ENCODE measurements at regions not wholly inside any gene's neighbourhood (a gene's known extent, or its start where the extent isn't known, plus 50 kb on each side); places are given as distances from the start of the nearest gene placed in this dataset.
A peak's percentile ranks its signal among the peaks of the same experiment; 100 is the strongest.

- DNase-seq (no peak), ATAC-seq (ENCODE audit: low read depth) (no peak)
- Mint-ChIP-seq H3K4me3 (peak overlapping the region; percentile 42), H3K4me1 (peaks cover 13% of the 10 kb centered on the region), H3K9me3 (ENCODE audit: insufficient read depth) (no peaks in the 10 kb centered on the region), H3K27me3 (peaks cover 39% of the 10 kb centered on the region), H3K27ac (no peak overlapping the region)
- H3K9me3 ChIP-seq (ENCODE audit: control extremely low read depth in 1 of 3, control insufficient read depth in 2 of 3, insufficient read depth in 1 of 3, low read length in 2 of 3), result peaks cover 0 to 7% (median 0%) of the 10 kb centered on the region in 3 donors
- 15% methylated on average over 23 of the region's 36 CpGs for WGBS (ENCODE audit: insufficient coverage)
- no peak overlapping the region for H3K4me3 ChIP-seq (ENCODE audit: control extremely low read depth in 1 of 5, extremely low read depth in 1 of 5, insufficient read depth in 1 of 5, low read depth in 2 of 5, low read length in 4 of 5)
- intact Hi-C loops (cut with micrococcal nuclease), result no loop called here
- H3K36me3 ChIP-seq (replicated peaks in 1 of 2; ENCODE audit: control extremely low read depth in 1 of 2, control insufficient read depth in 1 of 2, extremely low read depth in 1 of 2, insufficient read depth in 2 of 2, low read length in 1 of 2), result no peaks in the 10 kb centered on the region
- ChIA-PET CTCF (no interaction called here), POLR2A (no interaction called here)
- H3K27me3 ChIP-seq (replicated peaks in 1 of 4; ENCODE audit: control extremely low read depth in 1 of 4, control insufficient read depth in 3 of 4, insufficient read depth in 4 of 4, low read length in 3 of 4), result peaks cover 0 to 20% (median 11%) of the 10 kb centered on the region in 4 experiments
- no peak overlapping the region for H2AFZ ChIP-seq (ENCODE audit: insufficient read depth, low read depth, low read length, poor library complexity, severe bottlenecking)
- peak overlapping the region; percentile 37 for H3K4me2 ChIP-seq (replicated peaks; ENCODE audit: low read depth, low read length, poor library complexity, severe bottlenecking)
- H3K4me1 ChIP-seq (ENCODE audit: control insufficient read depth in 2 of 2, insufficient read depth in 2 of 2, low read length in 2 of 2), result peaks cover 7 to 11% of the 10 kb centered on the region in 2 donors
- H3K9ac ChIP-seq (ENCODE audit: low read length), result no peak overlapping the region
- H4K20me1 ChIP-seq (ENCODE audit: control insufficient read depth, insufficient read depth, low read length, poor library complexity, severe bottlenecking), result no peaks in the 10 kb centered on the region
- no peak overlapping the region for H3K27ac ChIP-seq (ENCODE audit: low read length in 2 of 2)
- TF ChIP-seq EZH2 (IDR thresholded peaks at IDR 0.05; ENCODE audit: borderline replicate concordance, insufficient read depth, low read depth, low read length, poor library complexity, severe bottlenecking), result no peak
- TF ChIP-seq, protein P1, sequence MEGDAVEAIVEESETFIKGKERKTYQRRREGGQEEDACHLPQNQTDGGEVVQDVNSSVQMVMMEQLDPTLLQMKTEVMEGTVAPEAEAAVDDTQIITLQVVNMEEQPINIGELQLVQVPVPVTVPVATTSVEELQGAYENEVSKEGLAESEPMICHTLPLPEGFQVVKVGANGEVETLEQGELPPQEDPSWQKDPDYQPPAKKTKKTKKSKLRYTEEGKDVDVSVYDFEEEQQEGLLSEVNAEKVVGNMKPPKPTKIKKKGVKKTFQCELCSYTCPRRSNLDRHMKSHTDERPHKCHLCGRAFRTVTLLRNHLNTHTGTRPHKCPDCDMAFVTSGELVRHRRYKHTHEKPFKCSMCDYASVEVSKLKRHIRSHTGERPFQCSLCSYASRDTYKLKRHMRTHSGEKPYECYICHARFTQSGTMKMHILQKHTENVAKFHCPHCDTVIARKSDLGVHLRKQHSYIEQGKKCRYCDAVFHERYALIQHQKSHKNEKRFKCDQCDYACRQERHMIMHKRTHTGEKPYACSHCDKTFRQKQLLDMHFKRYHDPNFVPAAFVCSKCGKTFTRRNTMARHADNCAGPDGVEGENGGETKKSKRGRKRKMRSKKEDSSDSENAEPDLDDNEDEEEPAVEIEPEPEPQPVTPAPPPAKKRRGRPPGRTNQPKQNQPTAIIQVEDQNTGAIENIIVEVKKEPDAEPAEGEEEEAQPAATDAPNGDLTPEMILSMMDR (IDR thresholded peaks at IDR 0.05), result no peak
- H3K79me2 ChIP-seq (ENCODE audit: control insufficient read depth, insufficient read depth, low read length), result no peaks in the 10 kb centered on the region
Measured at GRCh38 chr15:47184908-47185801, 532.1 kb upstream of the SEMA6D start.

- ChIA-PET POLR2A (no interaction called here), CTCF (no interaction called here)
- Histone ChIP-seq H3K79me2 (ENCODE audit: control insufficient read depth, insufficient read depth, low read length) (no peaks in the 10 kb centered on the region), H3K27me3 (replicated peaks in 1 of 4; ENCODE audit: control extremely low read depth in 1 of 4, control insufficient read depth in 3 of 4, insufficient read depth in 4 of 4, low read length in 3 of 4) (peaks cover 0 to 20% (median 11%) of the 10 kb centered on the region in 4 experiments), H3K27ac (ENCODE audit: low read length in 2 of 2) (no peak overlapping the region), H3K9ac (ENCODE audit: low read length) (no peak overlapping the region), H3K4me3 (ENCODE audit: control extremely low read depth in 1 of 5, extremely low read depth in 1 of 5, insufficient read depth in 1 of 5, low read depth in 2 of 5, low read length in 4 of 5) (no peak overlapping the region), H3K4me1 (ENCODE audit: control insufficient read depth in 2 of 2, insufficient read depth in 2 of 2, low read length in 2 of 2) (peaks cover 7 to 11% of the 10 kb centered on the region in 2 donors), H3K9me3 (ENCODE audit: control extremely low read depth in 1 of 3, control insufficient read depth in 2 of 3, insufficient read depth in 1 of 3, low read length in 2 of 3) (peaks cover 0 to 7% (median 0%) of the 10 kb centered on the region in 3 donors), H3K36me3 (replicated peaks in 1 of 2; ENCODE audit: control extremely low read depth in 1 of 2, control insufficient read depth in 1 of 2, extremely low read depth in 1 of 2, insufficient read depth in 2 of 2, low read length in 1 of 2) (no peaks in the 10 kb centered on the region), H4K20me1 (ENCODE audit: control insufficient read depth, insufficient read depth, low read length, poor library complexity, severe bottlenecking) (no peaks in the 10 kb centered on the region), H2AFZ (ENCODE audit: insufficient read depth, low read depth, low read length, poor library complexity, severe bottlenecking) (no peak overlapping the region), H3K4me2 (replicated peaks; ENCODE audit: low read depth, low read length, poor library complexity, severe bottlenecking) (no peak overlapping the region)
- TF ChIP-seq, protein P1 (IDR thresholded peaks at IDR 0.05), result no peak
- TF ChIP-seq EZH2 (IDR thresholded peaks at IDR 0.05; ENCODE audit: borderline replicate concordance, insufficient read depth, low read depth, low read length, poor library complexity, severe bottlenecking), result no peak
- no peak overlapping the region for H3K27ac Mint-ChIP-seq
- no CpG with 5 or more reads among the region's 3 CpGs for WGBS (ENCODE audit: insufficient coverage)
- H3K4me3 Mint-ChIP-seq, result no peak overlapping the region
- no peaks in the 10 kb centered on the region for H3K9me3 Mint-ChIP-seq (ENCODE audit: insufficient read depth)
- H3K4me1 Mint-ChIP-seq, result peaks cover 13% of the 10 kb centered on the region
- peaks cover 39% of the 10 kb centered on the region for H3K27me3 Mint-ChIP-seq
- ATAC-seq (ENCODE audit: low read depth), result no peak
- no peak for DNase-seq
- intact Hi-C loops (cut with micrococcal nuclease), result no loop called here
Measured at GRCh38 chr15:47186075-47186474, 531.2 kb upstream of the SEMA6D start.

Data from B cell (primary cell).